SK-N-SH (cell line): ENCODE measurements at regions not wholly inside any gene's neighbourhood (a gene's known extent, or its start where the extent isn't known, plus 50 kb on each side); places are given as distances from the start of the nearest gene placed in this dataset.

Experiments
- CTCF ChIA-PET: fragments of 300-600, 350-600 bp; formaldehyde crosslinking; extraction: SDS; loops from one replicate; lab custom pipeline; 2021; lab: Yijun Ruan, JAX
- POLR2A ChIA-PET: fragments of 350-600 bp; sonication (Branson Sonifier 250); formaldehyde crosslinking; extraction: SDS; loops from one replicate; lab custom pipeline; 2020; ENCODE audit warnings: antibody characterized with exemption, inconsistent platforms; lab: Yijun Ruan, JAX
- DNase-seq: peaks from one replicate; pipeline ENCODE4 v3.0.0; 2012
- H2AFZ ChIP-seq: fragments of 200-600 bp; sonication (generic); 2 replicates; pipeline ENCODE4 v1.8.1; 2016; ENCODE audit warnings: antibody characterized with exemption, mild to moderate bottlenecking, low read depth
- H3F3A ChIP-seq: fragments of 200-600 bp; sonication (generic); replicated peaks from 2 replicates; pipeline ENCODE3; 2016; ENCODE audit warnings: antibody characterized with exemption, mild to moderate bottlenecking; ENCODE audit not compliant: insufficient read depth
- H3K27ac ChIP-seq, 2 experiments: fragments of 200-500 bp in 1 of 2; fragments of 200-600 bp in 1 of 2; sonication (Bioruptor generic) in 1 of 2; sonication (generic), shearing (Covaris generic) in 1 of 2; 2 replicates each; pipeline versions ENCODE4 v1.5.1 to v1.6.1; 2014 to 2016; ENCODE audit warnings: low read depth in 2 of 2, inconsistent platforms in 1 of 2, low read length in 1 of 2, mild to moderate bottlenecking in 1 of 2, mixed read lengths in 1 of 2
- H3K27me3 ChIP-seq: fragments of 200-600 bp; sonication (generic), shearing (Covaris generic); 2 replicates; pipeline ENCODE4 v1.6.1; 2016; ENCODE audit warnings: mixed run types; ENCODE audit not compliant: insufficient read depth
- H3K36me3 ChIP-seq, 2 experiments: fragments of 200-500 bp in 1 of 2; fragments of 200-600 bp in 1 of 2; sonication (Bioruptor generic) in 1 of 2; sonication (generic) in 1 of 2; replicated peaks in 1 of 2; 2 replicates each; pipeline versions ENCODE3 to v1.5.1; 2014 to 2016; ENCODE audit warnings: low read length in 1 of 2, mild to moderate bottlenecking in 1 of 2; ENCODE audit not compliant: insufficient read depth in 2 of 2, control insufficient read depth in 1 of 2
- H3K4me1 ChIP-seq, 2 experiments: fragments of 200-500 bp in 1 of 2; fragments of 200-600 bp in 1 of 2; sonication (Bioruptor generic) in 1 of 2; sonication (generic), shearing (Covaris generic) in 1 of 2; 2 replicates each; pipeline versions ENCODE4 v1.5.1 to v1.6.1; 2014 to 2016; ENCODE audit warnings: low read depth in 1 of 2, low read length in 1 of 2, mixed run types in 1 of 2; ENCODE audit not compliant: insufficient read depth in 2 of 2, control insufficient read depth in 1 of 2
- H3K4me2 ChIP-seq: fragments of 200-600 bp; sonication (generic), shearing (Covaris generic); 2 replicates; pipeline ENCODE4 v1.6.1; 2017; ENCODE audit warnings: mixed run types
- H3K4me3 ChIP-seq, 2 experiments: fragments of 200-500 bp in 1 of 2; fragments of 200-600 bp in 1 of 2; sonication (Bioruptor generic) in 1 of 2; sonication (generic), shearing (Covaris generic) in 1 of 2; 2 replicates each; pipeline versions ENCODE4 v1.5.1 to v1.8.1; 2014 to 2016; ENCODE audit warnings: low read depth in 2 of 2, inconsistent platforms in 1 of 2, low read length in 1 of 2, mild to moderate bottlenecking in 1 of 2, mixed read lengths in 1 of 2, moderate library complexity in 1 of 2
- H3K79me2 ChIP-seq: fragments of 200-600 bp; sonication (generic); 2 replicates; pipeline ENCODE4 v1.8.1; 2017; ENCODE audit warnings: mild to moderate bottlenecking; ENCODE audit not compliant: insufficient read depth
- H3K9ac ChIP-seq: fragments of 200-600 bp; sonication (generic); 2 replicates; pipeline ENCODE4 v1.6.1; 2017; ENCODE audit warnings: mixed run types
- H3K9me2 ChIP-seq: fragments of 200-600 bp; sonication (generic); 2 replicates; pipeline ENCODE4 v1.6.1; 2017; ENCODE audit warnings: mixed run types
- H3K9me3 ChIP-seq: fragments of 200-600 bp; sonication (generic); 2 replicates; pipeline ENCODE4 v1.6.1; 2017; ENCODE audit warnings: mixed run types, mild to moderate bottlenecking, moderate library complexity
- H4K20me1 ChIP-seq: fragments of 200-600 bp; sonication (generic); 2 replicates; pipeline ENCODE4 v1.6.1; 2017; ENCODE audit warnings: mild to moderate bottlenecking, mixed run types; ENCODE audit not compliant: insufficient read depth
- CHD2 ChIP-seq: fragments of 150-350 bp; IDR thresholded peaks from 2 replicates; pipeline ENCODE4 v1.6.1; 2018; ENCODE audit warnings: low read length; ENCODE audit not compliant: partially characterized antibody
- CTCF ChIP-seq: fragments of 200-600 bp; sonication (generic); IDR thresholded peaks from 2 replicates; pipeline ENCODE4 v1.6.1; 2017; ENCODE audit warnings: antibody characterized with exemption, mild to moderate bottlenecking, moderate library complexity
- ELF1 ChIP-seq: IDR thresholded peaks from 2 replicates; pipeline ENCODE4 v1.4.0; 2012
- EP300 ChIP-seq, 2 experiments: IDR thresholded peaks; 2 replicates each; pipeline versions ENCODE4 v1.4.0 to v1.6.1; 2012; ENCODE audit warnings: borderline replicate concordance in 1 of 2, low read depth in 1 of 2, low read length in 1 of 2
- FOSL2 ChIP-seq: IDR thresholded peaks from 2 replicates; pipeline ENCODE4 v1.4.0; 2012; ENCODE audit warnings: low read depth, mild to moderate bottlenecking, moderate library complexity, borderline replicate concordance
- GABPA ChIP-seq: IDR thresholded peaks from 2 replicates; pipeline ENCODE4 v1.4.0; 2012; ENCODE audit warnings: low read depth, mild to moderate bottlenecking
- GATA2 ChIP-seq: sonication (generic); formaldehyde crosslinking; IDR thresholded peaks from 2 replicates; pipeline ENCODE4 v1.5.0; 2020; ENCODE audit warnings: mild to moderate bottlenecking, missing genetic modification reagents
- JUND ChIP-seq: IDR thresholded peaks from 2 replicates; pipeline ENCODE4 v1.4.0; 2012
- MXI1 ChIP-seq: IDR thresholded peaks from 2 replicates; pipeline ENCODE4 v1.6.1; 2012; ENCODE audit warnings: mild to moderate bottlenecking, low read depth, low read length, improper control_type of control experiment
- POLR2AphosphoS5 ChIP-seq: IDR thresholded peaks from 2 replicates; pipeline ENCODE4 v1.6.1; 2012; ENCODE audit warnings: low read depth, low read length
- RAD21 ChIP-seq: IDR thresholded peaks from 2 replicates; pipeline ENCODE4 v1.6.1; 2012; ENCODE audit warnings: mild to moderate bottlenecking, low read length
- RCOR1 ChIP-seq: fragments of 150-350 bp; IDR thresholded peaks from 2 replicates; pipeline ENCODE4 v1.6.1; 2017; ENCODE audit warnings: antibody characterized with exemption, low read length
- SMC3 ChIP-seq: IDR thresholded peaks from 2 replicates; pipeline ENCODE4 v1.6.1; 2012; ENCODE audit warnings: low read depth, low read length, improper control_type of control experiment
- USF1 ChIP-seq: IDR thresholded peaks from 2 replicates; pipeline ENCODE4 v1.4.0; 2012; ENCODE audit warnings: low read depth, borderline replicate concordance
- YY1 ChIP-seq: IDR thresholded peaks from 2 replicates; pipeline ENCODE4 v1.4.0; 2012; ENCODE audit warnings: low read depth, mild to moderate bottlenecking
- ZBTB33 ChIP-seq: IDR thresholded peaks from 2 replicates; pipeline ENCODE4 v1.4.0; 2012; ENCODE audit warnings: low read depth, borderline replicate concordance
- WGBS: methylation state at CpG from one replicate; pipeline ENCODE4 v1.1.6; 2017; ENCODE audit warnings: low lambda C conversion rate; 5-methylcytosine and 5-hydroxymethylcytosine counted together
- TF ChIP-seq, protein P1 (sequence below): IDR thresholded peaks from 2 replicates; pipeline ENCODE4; 2012

GRCh38 chr19:27974082-27974513 lies 1238.9 kb downstream of the UQCRFS1 start:
- TF ChIP-seq ZBTB33 (no peak), RAD21 (peak; percentile 73), ELF1 (no peak), GABPA (no peak), GATA2 (CRISPR knock-in tag) (no peak), CTCF (peak; percentile 80), CHD2 (no peak), SMC3 (peak; percentile 68)
- TF ChIP-seq, protein P1, sequence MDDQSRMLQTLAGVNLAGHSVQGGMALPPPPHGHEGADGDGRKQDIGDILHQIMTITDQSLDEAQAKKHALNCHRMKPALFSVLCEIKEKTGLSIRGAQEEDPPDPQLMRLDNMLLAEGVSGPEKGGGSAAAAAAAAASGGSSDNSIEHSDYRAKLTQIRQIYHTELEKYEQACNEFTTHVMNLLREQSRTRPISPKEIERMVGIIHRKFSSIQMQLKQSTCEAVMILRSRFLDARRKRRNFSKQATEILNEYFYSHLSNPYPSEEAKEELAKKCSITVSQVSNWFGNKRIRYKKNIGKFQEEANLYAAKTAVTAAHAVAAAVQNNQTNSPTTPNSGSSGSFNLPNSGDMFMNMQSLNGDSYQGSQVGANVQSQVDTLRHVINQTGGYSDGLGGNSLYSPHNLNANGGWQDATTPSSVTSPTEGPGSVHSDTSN, result no peak
- TF ChIP-seq, all 33 proteins: peak for 3
- CTCF ChIA-PET, result interaction anchor here (0.8 to 1.5 kb wide), 8 partner anchors 9 to 905 kb away, joined by 3 to 12 read pairs (median 5); no protein-coding TSS in a partner anchor
- 0% methylated on average over 2 of the region's 2 CpGs for WGBS

GRCh38 chr19:27972291-27973040 lies 1240.5 kb downstream of the UQCRFS1 start:
- no peak for TF ChIP-seq EP300 (IDR thresholded peaks at IDR 0.05; ENCODE audit: borderline replicate concordance in 1 of 2, low read depth in 1 of 2, low read length in 1 of 2)
- no peak for TF ChIP-seq USF1
- TF ChIP-seq RCOR1, result no peak
- TF ChIP-seq CTCF, result no peak
- peak; percentile 20; the same call in 1 of the 2 replicates for TF ChIP-seq JUND
- TF ChIP-seq CHD2, result no peak
- TF ChIP-seq FOSL2, result peak; percentile 23; the same call in 1 of the 2 replicates
- no peak for TF ChIP-seq POLR2AphosphoS5
- no peak for TF ChIP-seq YY1
- TF ChIP-seq ELF1, result no peak
- TF ChIP-seq MXI1, result no peak
- TF ChIP-seq, all 33 proteins: peak for 2
- Histone ChIP-seq H3K79me2 (no peaks in the 10 kb centered on the region), H3K4me3 (no peak overlapping the region), H3K36me3 (no peaks in the 10 kb centered on the region), H3K9ac (no peak overlapping the region), H3K27me3 (no peaks in the 10 kb centered on the region; the same call in 1 of the 2 replicates), H3K27ac (0 out of 4 replicates have a peak overlapping the region, but pooled peaks of 1 of the 2 experiments have one; percentile 19), H3K4me2 (no peak overlapping the region), H4K20me1 (no peaks in the 10 kb centered on the region), H3K4me1 (no peaks in the 10 kb centered on the region; a peak in 1 of 4 replicates), H3K9me3 (no peaks in the 10 kb centered on the region), H3F3A (peaks cover 5% of the 10 kb centered on the region), H3K9me2 (no peaks in the 10 kb centered on the region), H2AFZ (no peak overlapping the region)
- POLR2A ChIA-PET, result no interaction called here
- WGBS, result 2% methylated on average over 5 of the region's 5 CpGs
- CTCF ChIA-PET, result interaction anchor here (1.0 kb wide), 1 partner anchor 353 kb away, joined by 3 read pairs; no protein-coding TSS in a partner anchor
- no peak for DNase-seq

More at GRCh38 chr19:27974082-27974513, 1238.9 kb downstream of the UQCRFS1 start:
- H3K4me1 ChIP-seq, result no peaks in the 10 kb centered on the region; a peak in 1 of 4 replicates
- DNase-seq, result peak; percentile 8
- no peak overlapping the region for H2AFZ ChIP-seq
- no peaks in the 10 kb centered on the region for H3K9me2 ChIP-seq
- H4K20me1 ChIP-seq, result no peaks in the 10 kb centered on the region
- no peak overlapping the region for H3K4me2 ChIP-seq
- H3K27ac ChIP-seq, result no peak overlapping the region
- H3K27me3 ChIP-seq, result no peaks in the 10 kb centered on the region; the same call in 1 of the 2 replicates
- H3K4me3 ChIP-seq, result no peak overlapping the region
- no peak overlapping the region for H3K9ac ChIP-seq
- no peaks in the 10 kb centered on the region for H3K79me2 ChIP-seq
- peaks cover 5% of the 10 kb centered on the region for H3F3A ChIP-seq
- POLR2A ChIA-PET, result no interaction called here
- H3K9me3 ChIP-seq, result no peaks in the 10 kb centered on the region
- no peaks in the 10 kb centered on the region for H3K36me3 ChIP-seq
